ENCODE measurements at regions not wholly inside any gene's neighbourhood (a gene's known extent, or its start where the extent isn't known, plus 50 kb on each side); places are given as distances from the start of the nearest gene placed in this dataset.

DNA sequence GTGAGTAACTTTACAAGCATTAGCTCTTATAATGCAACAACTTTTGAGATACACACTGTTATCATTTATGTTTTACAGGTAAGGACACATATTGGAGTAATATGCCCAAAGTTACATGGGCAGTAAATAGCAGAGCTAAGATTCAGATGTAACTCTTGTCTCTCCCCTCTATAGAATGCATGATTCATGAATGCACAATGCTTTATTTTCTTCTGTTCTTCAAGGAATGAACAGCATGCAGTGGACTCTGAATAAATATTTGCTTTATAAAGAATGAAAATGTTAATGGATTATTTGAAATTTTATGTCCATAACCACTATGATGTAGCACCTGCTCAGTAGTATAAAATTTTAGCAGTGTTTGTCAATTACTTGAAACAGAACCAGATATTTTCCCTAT, 629.5 kb downstream of the KCTD16 start:
- no peaks in the 10 kb centered on the region for H3K36me3 Mint-ChIP-seq
- peaks cover 4% of the 10 kb centered on the region for H3K9me3 Mint-ChIP-seq
- no peak overlapping the region for H3K4me3 Mint-ChIP-seq
- no peaks in the 10 kb centered on the region for H3K4me1 Mint-ChIP-seq (ENCODE audit: low read depth in 2 of 2)
- no peak overlapping the region for H3K27ac Mint-ChIP-seq
- DNase-seq (ENCODE audit: low spot score) = no peak
- no peak for ATAC-seq
- H3K27me3 Mint-ChIP-seq = no peaks in the 10 kb centered on the region

DNA sequence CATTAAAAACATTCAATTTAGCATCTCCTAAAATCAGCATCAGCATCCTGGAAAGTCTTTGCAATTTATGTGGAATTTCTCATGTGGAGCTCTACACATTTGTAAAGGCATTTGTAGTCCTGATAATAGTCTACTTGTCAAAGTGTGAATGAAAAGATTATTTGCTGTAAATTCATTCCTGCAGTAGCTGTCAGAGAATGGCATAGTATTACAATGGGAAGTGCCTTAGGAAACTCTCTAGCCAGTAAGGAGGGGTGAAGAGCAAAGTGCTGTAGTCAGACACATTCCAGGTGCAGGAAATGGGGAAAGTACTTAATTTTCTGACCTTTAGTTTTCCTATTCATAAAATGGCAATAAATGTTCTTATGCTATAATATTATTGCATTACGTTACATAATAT, 627.9 kb downstream of the KCTD16 start:
- H3K27me3 Mint-ChIP-seq = no peaks in the 10 kb centered on the region
- no peak for ATAC-seq
- H3K36me3 Mint-ChIP-seq = peaks cover 10% of the 10 kb centered on the region
- no peak for DNase-seq (ENCODE audit: low spot score)
- H3K4me1 Mint-ChIP-seq (ENCODE audit: low read depth in 2 of 2) = no peaks in the 10 kb centered on the region
- H3K4me3 Mint-ChIP-seq = no peak overlapping the region
- peaks cover 12% of the 10 kb centered on the region for H3K9me3 Mint-ChIP-seq
- H3K27ac Mint-ChIP-seq = no peak overlapping the region

DNA sequence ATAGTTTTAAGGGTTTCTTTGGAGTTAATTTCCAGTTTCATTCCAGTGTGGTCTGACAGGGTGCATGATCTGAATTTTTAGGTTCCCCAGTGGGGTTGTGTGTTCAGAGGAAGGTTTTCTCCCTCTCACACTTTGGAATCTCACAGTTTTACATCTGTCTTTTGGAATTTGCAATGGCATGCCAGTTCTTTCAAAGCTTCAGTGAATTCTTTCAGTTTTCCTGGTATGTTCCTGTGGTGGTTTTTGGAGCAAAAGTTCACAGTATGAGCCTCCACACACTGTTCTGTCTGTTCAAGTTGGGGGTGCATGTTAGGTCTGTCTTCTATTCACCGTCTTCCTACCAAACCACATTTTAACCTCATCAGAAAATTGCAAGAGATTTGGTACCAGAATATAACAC, 624.2 kb downstream of the KCTD16 start:
- Mint-ChIP-seq H3K36me3 (peaks cover 10% of the 10 kb centered on the region), H3K4me3 (no peak overlapping the region), H3K9me3 (peaks cover 22% of the 10 kb centered on the region), H3K4me1 (ENCODE audit: low read depth in 2 of 2) (no peaks in the 10 kb centered on the region), H3K27ac (no peak overlapping the region), H3K27me3 (no peaks in the 10 kb centered on the region)
- ATAC-seq (no peak), DNase-seq (ENCODE audit: low spot score) (no peak)

DNA sequence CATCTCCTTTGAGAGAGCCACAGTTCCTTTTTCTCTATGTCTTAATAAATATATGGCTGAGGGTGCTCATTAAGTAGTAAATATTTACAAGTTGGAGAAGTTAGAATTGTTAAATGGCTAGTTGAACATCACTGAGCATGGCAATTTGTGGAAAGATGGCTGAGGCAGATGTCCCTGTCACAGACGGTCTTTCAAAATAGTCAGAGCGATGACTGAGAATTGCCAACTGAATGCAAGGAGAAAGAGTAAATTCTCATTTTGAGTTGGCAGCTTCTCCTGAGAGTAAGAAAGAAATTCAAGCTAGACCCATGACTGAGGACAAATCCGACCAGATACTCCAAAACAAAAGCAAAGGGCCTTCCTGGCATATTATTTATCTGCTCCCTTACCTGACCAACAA, 617.9 kb downstream of the KCTD16 start:
- no peaks in the 10 kb centered on the region for H3K4me1 Mint-ChIP-seq (ENCODE audit: low read depth in 2 of 2)
- no peak for DNase-seq (ENCODE audit: low spot score)
- no peak overlapping the region for H3K4me3 Mint-ChIP-seq
- H3K27me3 Mint-ChIP-seq = no peaks in the 10 kb centered on the region
- peaks cover 26% of the 10 kb centered on the region for H3K9me3 Mint-ChIP-seq
- no peak for ATAC-seq
- H3K36me3 Mint-ChIP-seq = no peaks in the 10 kb centered on the region
- no peak overlapping the region for H3K27ac Mint-ChIP-seq

DNA sequence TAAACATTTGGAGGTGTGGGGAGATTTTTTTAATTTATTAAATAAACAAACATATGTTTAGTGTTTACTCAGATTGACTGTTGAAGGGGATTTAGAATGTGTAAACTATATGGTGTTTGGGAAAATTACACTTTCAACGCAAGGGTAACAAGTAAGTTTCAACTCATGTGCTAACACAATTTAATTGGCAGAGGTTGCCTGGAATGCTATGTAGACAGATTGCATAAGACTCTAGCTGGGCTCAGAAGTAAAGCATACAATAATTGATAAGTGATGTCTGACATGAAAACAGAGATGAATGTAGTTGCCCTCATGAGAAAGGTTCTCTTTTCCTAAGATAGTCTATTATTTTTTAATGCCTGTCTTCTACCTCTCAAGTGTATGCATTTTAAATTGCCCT, 617.4 kb downstream of the KCTD16 start:
- Mint-ChIP-seq H3K4me3 (no peak overlapping the region), H3K9me3 (peaks cover 22% of the 10 kb centered on the region), H3K27me3 (no peaks in the 10 kb centered on the region), H3K27ac (no peak overlapping the region), H3K4me1 (ENCODE audit: low read depth in 2 of 2) (no peaks in the 10 kb centered on the region), H3K36me3 (no peaks in the 10 kb centered on the region)
- ATAC-seq (no peak), DNase-seq (ENCODE audit: low spot score) (no peak)

DNA sequence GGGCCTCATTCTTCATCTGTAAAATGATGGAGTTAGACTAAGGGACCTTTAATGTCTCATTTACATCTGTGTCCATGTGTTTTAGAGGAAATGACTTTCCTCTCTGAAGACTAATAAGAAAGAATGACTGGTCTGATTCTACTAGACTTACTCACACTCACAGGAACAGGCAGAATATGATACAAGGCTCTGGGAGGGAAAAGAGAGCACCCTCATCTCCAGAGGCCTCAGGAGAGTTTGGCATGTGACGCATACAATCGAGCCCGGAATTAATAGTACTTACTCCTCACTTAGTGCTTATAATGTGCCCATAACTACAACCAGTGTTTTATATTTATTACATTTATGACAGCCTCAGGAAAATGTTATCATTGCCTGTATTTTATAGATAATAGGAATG, 608.7 kb downstream of the KCTD16 start:
- no peaks in the 10 kb centered on the region for H3K4me1 Mint-ChIP-seq (ENCODE audit: low read depth in 2 of 2)
- peaks cover 14% of the 10 kb centered on the region for H3K9me3 Mint-ChIP-seq
- H3K36me3 Mint-ChIP-seq = no peaks in the 10 kb centered on the region
- ATAC-seq (no peak), DNase-seq (ENCODE audit: low spot score) (no peak)
- no peaks in the 10 kb centered on the region for H3K27me3 Mint-ChIP-seq
- H3K27ac Mint-ChIP-seq = no peak overlapping the region
- no peak overlapping the region for H3K4me3 Mint-ChIP-seq

DNA sequence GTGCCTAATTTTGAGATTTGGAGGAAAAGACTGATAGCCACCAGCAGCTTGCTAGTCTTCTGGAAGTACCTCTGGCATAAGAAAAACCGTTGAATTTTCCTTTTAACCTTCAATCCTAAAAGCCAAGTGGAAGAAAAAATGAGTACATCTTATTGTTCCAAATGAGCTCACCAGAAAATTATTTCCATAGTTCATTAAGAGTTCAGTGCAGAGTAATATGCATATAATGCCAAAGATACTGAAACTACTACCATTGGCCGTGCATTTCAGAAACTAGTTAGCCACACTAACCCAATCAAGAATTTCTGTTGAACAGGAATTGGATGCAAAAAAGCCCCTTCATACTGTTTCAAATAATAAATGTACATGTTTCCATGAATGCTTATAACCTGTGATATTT, 607.9 kb downstream of the KCTD16 start:
- Mint-ChIP-seq H3K36me3 (no peaks in the 10 kb centered on the region), H3K9me3 (peaks cover 11% of the 10 kb centered on the region), H3K27me3 (no peaks in the 10 kb centered on the region), H3K27ac (no peak overlapping the region), H3K4me1 (ENCODE audit: low read depth in 2 of 2) (no peaks in the 10 kb centered on the region), H3K4me3 (no peak overlapping the region)
- no peak for DNase-seq (ENCODE audit: low spot score)
- ATAC-seq = no peak

DNA sequence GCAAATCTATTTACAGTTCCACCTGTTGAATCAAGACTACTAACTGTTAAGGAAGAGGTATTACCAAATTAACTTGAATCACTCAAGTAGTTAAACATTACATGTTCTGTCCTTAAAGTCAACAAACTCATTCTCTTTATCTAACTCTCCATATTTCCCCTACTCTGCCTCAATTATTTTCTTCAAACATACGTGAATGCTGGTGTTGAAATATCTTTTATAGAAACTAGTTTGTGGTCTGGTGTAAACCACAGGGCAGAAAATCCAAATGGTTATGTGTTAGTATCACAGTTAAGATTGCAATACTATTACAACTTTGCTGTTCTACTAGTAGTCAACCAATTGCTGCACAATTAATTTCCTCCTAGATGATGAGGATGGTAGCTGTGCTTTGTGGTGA, 603.5 kb downstream of the KCTD16 start:
- H3K4me3 Mint-ChIP-seq = no peak overlapping the region
- H3K36me3 Mint-ChIP-seq = no peaks in the 10 kb centered on the region
- ATAC-seq = no peak
- H3K4me1 Mint-ChIP-seq (ENCODE audit: low read depth in 2 of 2) = no peaks in the 10 kb centered on the region
- H3K27ac Mint-ChIP-seq = no peak overlapping the region
- H3K27me3 Mint-ChIP-seq = no peaks in the 10 kb centered on the region
- peaks cover 7% of the 10 kb centered on the region for H3K9me3 Mint-ChIP-seq
- no peak for DNase-seq (ENCODE audit: low spot score)

DNA sequence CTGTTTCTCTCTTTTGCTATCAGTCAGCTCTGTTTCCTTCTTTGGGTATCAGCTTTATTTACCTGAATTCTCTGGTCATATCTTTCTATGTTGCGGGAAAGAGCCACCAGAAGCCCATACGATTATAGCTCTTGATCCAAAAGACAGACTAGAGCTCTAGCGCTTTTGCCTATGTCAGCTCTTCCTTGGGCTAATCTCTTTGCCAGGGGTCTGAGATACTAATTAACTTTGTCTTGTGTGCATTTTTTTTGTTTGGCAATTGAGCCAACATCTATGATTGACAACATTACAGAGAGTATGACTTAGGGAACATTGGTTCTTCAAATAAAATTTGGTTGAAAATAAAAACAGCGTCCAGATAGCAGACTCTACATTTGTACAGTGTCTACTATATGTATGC, 603.0 kb downstream of the KCTD16 start:
- no peaks in the 10 kb centered on the region for H3K27me3 Mint-ChIP-seq
- ATAC-seq = no peak
- no peaks in the 10 kb centered on the region for H3K36me3 Mint-ChIP-seq

DNA sequence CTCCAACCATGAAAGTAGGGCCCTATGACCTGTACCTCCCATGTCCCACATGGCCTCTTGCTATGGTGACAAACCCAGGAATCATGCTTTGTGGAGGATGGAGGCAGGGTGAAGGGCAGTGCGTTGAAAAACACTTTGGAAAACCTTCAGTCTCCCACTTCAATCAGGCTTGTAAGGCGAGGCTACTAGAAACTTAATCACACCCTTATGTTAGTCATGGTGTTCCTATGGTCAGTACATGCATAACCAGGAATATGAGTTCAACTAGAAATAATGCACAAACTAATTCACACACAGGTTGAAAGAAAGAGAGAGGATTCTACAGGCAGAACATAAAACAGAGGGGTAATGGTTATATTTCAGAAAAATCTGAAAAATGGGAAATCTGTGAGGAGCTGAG, 601.1 kb downstream of the KCTD16 start:
- Mint-ChIP-seq H3K36me3 (no peaks in the 10 kb centered on the region), H3K4me1 (ENCODE audit: low read depth in 2 of 2) (no peaks in the 10 kb centered on the region), H3K27ac (no peak overlapping the region), H3K4me3 (no peak overlapping the region), H3K27me3 (no peaks in the 10 kb centered on the region), H3K9me3 (peaks cover 13% of the 10 kb centered on the region)
- DNase-seq (ENCODE audit: low spot score) (no peak), ATAC-seq (no peak)

More for the DNA sequence above, 603.0 kb downstream of the KCTD16 start:
- DNase-seq (ENCODE audit: low spot score) = no peak
- peaks cover 12% of the 10 kb centered on the region for H3K9me3 Mint-ChIP-seq
- no peak overlapping the region for H3K4me3 Mint-ChIP-seq
- no peak overlapping the region for H3K27ac Mint-ChIP-seq
- no peaks in the 10 kb centered on the region for H3K4me1 Mint-ChIP-seq (ENCODE audit: low read depth in 2 of 2)

DNA sequence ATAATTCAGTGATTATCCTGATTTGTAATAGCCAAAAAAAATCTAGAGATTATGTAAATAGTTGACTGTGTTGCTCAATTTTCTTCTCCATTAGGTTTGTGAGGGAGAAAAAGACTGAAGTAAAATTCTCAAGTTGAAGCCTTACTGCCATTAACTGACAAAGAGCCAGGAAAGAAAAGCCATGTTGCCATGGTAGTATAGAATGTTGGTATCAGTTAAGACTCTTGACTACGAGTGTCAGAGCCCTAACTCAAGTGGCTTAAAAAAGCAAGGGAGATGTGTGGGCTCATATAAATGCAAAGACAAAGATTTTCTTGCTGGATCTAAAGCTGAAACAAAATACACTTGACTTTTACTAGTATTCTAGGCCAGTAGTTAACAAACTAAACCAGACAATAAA, 571.7 kb downstream of the KCTD16 start:
- Mint-ChIP-seq H3K4me1 (ENCODE audit: low read depth in 2 of 2) (no peaks in the 10 kb centered on the region), H3K36me3 (peaks cover 6% of the 10 kb centered on the region), H3K27me3 (no peaks in the 10 kb centered on the region), H3K27ac (no peak overlapping the region), H3K4me3 (no peak overlapping the region), H3K9me3 (peaks cover 26% of the 10 kb centered on the region)
- no peak for DNase-seq (ENCODE audit: low spot score)
- ATAC-seq = no peak

DNA sequence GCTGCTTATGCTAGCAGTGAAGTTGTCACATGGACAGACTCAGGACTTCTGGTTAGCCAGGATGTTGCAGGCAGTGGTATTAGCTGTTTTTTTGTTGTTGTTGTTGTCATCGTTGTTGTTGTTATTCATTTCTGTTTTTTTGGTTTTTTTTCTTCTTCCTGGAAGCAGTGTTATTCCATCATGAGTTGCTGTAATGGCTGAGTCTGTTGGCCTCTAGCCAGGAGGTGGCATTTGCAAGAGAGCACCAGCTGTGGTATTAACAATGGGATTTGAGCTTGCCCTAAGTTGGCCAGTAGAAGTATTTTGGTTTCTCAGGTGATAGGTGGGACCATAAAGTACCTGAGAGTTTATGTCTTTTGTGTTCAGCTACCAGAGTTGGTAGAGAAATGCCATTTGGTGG, 561.1 kb downstream of the KCTD16 start:
- no peaks in the 10 kb centered on the region for H3K27me3 Mint-ChIP-seq
- H3K4me1 Mint-ChIP-seq (ENCODE audit: low read depth in 2 of 2) = no peaks in the 10 kb centered on the region
- H3K36me3 Mint-ChIP-seq = peaks cover 19% of the 10 kb centered on the region
- ATAC-seq (no peak), DNase-seq (ENCODE audit: low spot score) (no peak)
- no peak overlapping the region for H3K27ac Mint-ChIP-seq
- peaks cover 43% of the 10 kb centered on the region for H3K9me3 Mint-ChIP-seq
- no peak overlapping the region for H3K4me3 Mint-ChIP-seq

DNA sequence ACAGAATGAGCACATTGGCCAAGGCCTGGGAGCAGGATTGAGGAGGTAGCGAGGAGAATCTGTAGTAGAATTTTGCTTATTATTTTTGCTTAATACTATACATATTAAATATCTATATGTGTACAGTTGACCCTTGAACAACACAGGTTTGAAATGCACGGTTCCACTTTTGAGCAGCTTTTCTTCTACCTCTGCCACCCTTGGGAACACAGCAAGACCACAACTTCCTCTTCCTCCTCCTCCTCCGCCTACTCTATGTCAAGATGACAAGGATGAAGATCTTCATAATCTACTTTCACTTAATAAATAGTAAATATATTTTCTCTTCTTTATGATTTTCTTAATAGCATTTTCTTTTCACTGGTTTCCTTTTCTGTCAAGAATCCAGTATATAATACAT, 541.4 kb downstream of the KCTD16 start:
- ATAC-seq = no peak
- Mint-ChIP-seq H3K27me3 (no peaks in the 10 kb centered on the region), H3K9me3 (peaks cover 11% of the 10 kb centered on the region), H3K36me3 (peaks cover 6% of the 10 kb centered on the region), H3K4me1 (ENCODE audit: low read depth in 2 of 2) (no peaks in the 10 kb centered on the region), H3K27ac (no peak overlapping the region), H3K4me3 (no peak overlapping the region)
- DNase-seq (ENCODE audit: low spot score) = no peak

DNA sequence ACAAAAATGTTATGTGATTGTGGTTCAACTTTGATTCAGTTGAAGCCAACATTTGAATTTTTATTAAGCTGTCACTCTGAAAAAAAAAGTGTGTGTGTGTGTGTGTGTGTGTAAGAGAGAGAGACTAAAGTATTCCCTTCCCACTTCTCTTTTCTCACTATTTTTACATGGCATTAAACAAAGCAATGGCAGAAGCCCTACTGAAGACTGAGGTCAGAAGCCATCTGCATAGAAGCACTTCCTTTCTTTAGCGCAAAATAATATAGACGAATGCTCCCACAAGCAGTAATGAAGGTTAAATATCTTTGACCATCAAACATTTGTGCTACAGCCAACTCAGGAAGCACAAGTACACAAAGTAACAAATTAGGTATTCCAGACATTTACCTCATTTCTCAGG, 540.5 kb downstream of the KCTD16 start:
- Mint-ChIP-seq H3K9me3 (peaks cover 11% of the 10 kb centered on the region), H3K36me3 (peaks cover 6% of the 10 kb centered on the region), H3K27ac (no peak overlapping the region), H3K4me1 (ENCODE audit: low read depth in 2 of 2) (no peaks in the 10 kb centered on the region), H3K4me3 (no peak overlapping the region), H3K27me3 (no peaks in the 10 kb centered on the region)
- DNase-seq (ENCODE audit: low spot score) (no peak), ATAC-seq (no peak)

DNA sequence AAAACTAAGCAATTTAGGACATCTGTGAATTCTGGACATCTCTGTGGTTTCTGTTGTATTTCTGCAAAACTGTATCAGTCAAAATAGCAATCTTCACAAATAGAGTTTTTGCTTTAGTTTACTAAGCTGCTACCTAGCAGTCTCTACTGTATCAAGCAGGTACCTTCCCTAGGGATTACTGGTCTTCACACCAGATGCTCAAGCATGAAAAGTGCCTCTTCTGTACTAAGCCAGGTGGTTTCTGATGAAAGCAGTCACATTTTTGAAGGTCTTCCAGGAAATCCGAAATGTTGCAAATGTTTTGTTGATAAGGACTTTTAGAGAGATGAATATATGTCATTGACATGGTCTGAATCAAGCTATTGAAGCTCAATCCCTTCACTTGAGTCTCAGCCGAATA, 540.0 kb downstream of the KCTD16 start:
- Mint-ChIP-seq H3K36me3 (peaks cover 6% of the 10 kb centered on the region), H3K27ac (no peak overlapping the region)

More for the DNA sequence above, 540.0 kb downstream of the KCTD16 start:
- Mint-ChIP-seq H3K27me3 (no peaks in the 10 kb centered on the region), H3K4me3 (no peak overlapping the region), H3K9me3 (peaks cover 11% of the 10 kb centered on the region), H3K4me1 (ENCODE audit: low read depth in 2 of 2) (no peaks in the 10 kb centered on the region)
- no peak for ATAC-seq
- DNase-seq (ENCODE audit: low spot score) = no peak
